CD14-positive monocyte (primary cell): ENCODE measurements at regions not wholly inside any gene's neighbourhood (a gene's known extent, or its start where the extent isn't known, plus 50 kb on each side); places are given as distances from the start of the nearest gene placed in this dataset.

ENCODE experiments used
- DNase-seq, 3 donors: peaks; one replicate each; pipeline ENCODE4 v3.0.0-alpha.2; 2011 to 2022
- H2AFZ ChIP-seq: 2 replicates; pipeline ENCODE4 v1.6.0; 2012; ENCODE audit warnings: mild to moderate bottlenecking, low read depth, low read length, inconsistent platforms; ENCODE audit not compliant: insufficient read depth, poor library complexity, severe bottlenecking
- H3K27ac ChIP-seq, 2 donors: 1 replicate in 1 of 2; 2 replicates in 1 of 2; pipeline ENCODE4 v1.5.1; 2012 to 2013; ENCODE audit warnings: low read length in 2 of 2, control low read depth in 1 of 2, inconsistent platforms in 1 of 2, low read depth in 1 of 2, mild to moderate bottlenecking in 1 of 2
- H3K27me3 ChIP-seq, 2 donors: one replicate each; pipeline versions ENCODE4 v1.6.0 to v1.6.1; 2011 to 2013; ENCODE audit warnings: low read length in 2 of 2; ENCODE audit not compliant: control insufficient read depth in 2 of 2, insufficient read depth in 2 of 2
- H3K36me3 ChIP-seq, 2 donors: replicated peaks in 1 of 2; 1 replicate in 1 of 2; 2 replicates in 1 of 2; pipeline versions ENCODE4 v1.5.1 to v1.6.1; 2012 to 2013; ENCODE audit warnings: low read length in 2 of 2, control low read depth in 1 of 2, inconsistent platforms in 1 of 2, mild to moderate bottlenecking in 1 of 2; ENCODE audit not compliant: insufficient read depth in 2 of 2, control insufficient read depth in 1 of 2
- H3K4me1 ChIP-seq, 2 donors: 1 replicate in 1 of 2; 2 replicates in 1 of 2; pipeline versions ENCODE4 v1.5.1 to v1.6.1; 2012 to 2013; ENCODE audit warnings: low read length in 2 of 2, control low read depth in 1 of 2, inconsistent platforms in 1 of 2, mild to moderate bottlenecking in 1 of 2, moderate library complexity in 1 of 2; ENCODE audit not compliant: insufficient read depth in 2 of 2, control insufficient read depth in 1 of 2
- H3K4me2 ChIP-seq: replicated peaks from 2 replicates; pipeline ENCODE3; 2012; ENCODE audit warnings: low read length, moderate library complexity, mild to moderate bottlenecking; ENCODE audit not compliant: poor library complexity, severe bottlenecking; ENCODE audit errors: extremely low read depth
- H3K4me3 ChIP-seq, 3 experiments: fragments of 200-600 bp in 1 of 3; sonication (generic) in 1 of 3; replicated peaks in 1 of 3; 1 replicate in 2 of 3; 2 replicates in 1 of 3; pipeline ENCODE4 v1.5.1; 2011 to 2013; ENCODE audit warnings: low read length in 3 of 3, mild to moderate bottlenecking in 3 of 3, control low read depth in 2 of 3, low read depth in 2 of 3, inconsistent platforms in 1 of 3, moderate library complexity in 1 of 3
- H3K79me2 ChIP-seq: 2 replicates; pipeline ENCODE4 v1.6.0; 2012; ENCODE audit warnings: mild to moderate bottlenecking, control low read depth, inconsistent platforms, low read length, moderate library complexity; ENCODE audit not compliant: insufficient read depth
- H3K9ac ChIP-seq: 2 replicates; pipeline ENCODE4 v1.6.0; 2017; ENCODE audit warnings: low read length, mild to moderate bottlenecking; ENCODE audit not compliant: insufficient read depth, poor library complexity, severe bottlenecking
- H3K9me3 ChIP-seq, 2 donors: replicated peaks in 1 of 2; 1 replicate in 1 of 2; 2 replicates in 1 of 2; pipeline versions ENCODE4 v1.5.1 to v1.6.1; 2012 to 2013; ENCODE audit warnings: low read length in 2 of 2, control low read depth in 1 of 2; ENCODE audit not compliant: control insufficient read depth in 1 of 2, insufficient read depth in 1 of 2
- H4K20me1 ChIP-seq: 2 replicates; pipeline ENCODE4 v1.6.0; 2012; ENCODE audit warnings: mild to moderate bottlenecking, low read length, control low read depth, moderate library complexity; ENCODE audit not compliant: insufficient read depth
- H3K27ac Mint-ChIP-seq, 7 donors: one replicate each; pipeline ENCODE4 v1.8.0; 2020; ENCODE audit warnings: mild to moderate bottlenecking in 7 of 7, mixed read lengths in 7 of 7, moderate library complexity in 6 of 7, inconsistent platforms in 2 of 7
- H3K27me3 Mint-ChIP-seq, 3 donors: one replicate each; pipeline ENCODE4 v1.8.0; 2021 to 2022; ENCODE audit warnings: low read depth in 3 of 3, mild to moderate bottlenecking in 3 of 3, mixed read lengths in 3 of 3, moderate library complexity in 3 of 3, inconsistent platforms in 1 of 3
- H3K36me3 Mint-ChIP-seq, 2 donors: one replicate each; pipeline ENCODE4 v1.8.0; 2020; ENCODE audit warnings: mixed read lengths in 2 of 2, inconsistent platforms in 1 of 2, mild to moderate bottlenecking in 1 of 2
- H3K4me1 Mint-ChIP-seq: one replicate; pipeline ENCODE4 v1.8.0; 2020; ENCODE audit warnings: mild to moderate bottlenecking, mixed read lengths
- H3K4me3 Mint-ChIP-seq, 2 donors: one replicate each; pipeline ENCODE4 v1.8.0; 2020; ENCODE audit warnings: mild to moderate bottlenecking in 2 of 2, mixed read lengths in 2 of 2, moderate library complexity in 1 of 2
- H3K9me3 Mint-ChIP-seq, 7 donors: one replicate each; pipeline ENCODE4 v1.8.0; 2020 to 2022; ENCODE audit warnings: mixed read lengths in 7 of 7, mild to moderate bottlenecking in 6 of 7, moderate library complexity in 6 of 7, inconsistent platforms in 2 of 7
- WGBS: methylation state at CpG from one replicate; pipeline ENCODE4 v1.1.5; 2013; ENCODE audit warnings: missing lambda C conversion rate; ENCODE audit not compliant: insufficient coverage; 5-methylcytosine and 5-hydroxymethylcytosine counted together
- intact Hi-C, 2 donors: fragments of 100-400 bp; cut with micrococcal nuclease; formaldehyde crosslinking; loops; one replicate each; pipeline versions ENCODE4 v1.15.0 to v1.15.1; 2023
- TF ChIP-seq, protein P1 (sequence below): fragments of 200-600 bp; IDR thresholded peaks from one replicate; pipeline ENCODE4 v1.8.0; 2022; ENCODE audit warnings: antibody characterized with exemption, mild to moderate bottlenecking

- Mint-ChIP-seq H3K4me1 (no peaks in the 10 kb centered on the region), H3K27me3 (no peaks in the 10 kb centered on the region), H3K36me3 (no peaks in the 10 kb centered on the region), H3K9me3 (peaks cover 0 to 6% (median 0%) of the 10 kb centered on the region in 7 donors), H3K4me3 (no peak overlapping the region), H3K27ac (no peak overlapping the region)
- H3K4me1 ChIP-seq = no peaks in the 10 kb centered on the region
- H3K27me3 ChIP-seq = no peaks in the 10 kb centered on the region
- no peaks in the 10 kb centered on the region for H3K9me3 ChIP-seq
- intact Hi-C loops = no loop called here
- H3K4me2 ChIP-seq = no peak overlapping the region
- DNase-seq = no peak
- H3K27ac ChIP-seq = no peak overlapping the region
- no peaks in the 10 kb centered on the region for H3K79me2 ChIP-seq
- H3K9ac ChIP-seq = no peak overlapping the region
- no peak overlapping the region for H2AFZ ChIP-seq
- no peak overlapping the region for H3K4me3 ChIP-seq
- WGBS = no CpG with 5 or more reads among the region's 5 CpGs
- H3K36me3 ChIP-seq = no peaks in the 10 kb centered on the region
- TF ChIP-seq, protein P1, sequence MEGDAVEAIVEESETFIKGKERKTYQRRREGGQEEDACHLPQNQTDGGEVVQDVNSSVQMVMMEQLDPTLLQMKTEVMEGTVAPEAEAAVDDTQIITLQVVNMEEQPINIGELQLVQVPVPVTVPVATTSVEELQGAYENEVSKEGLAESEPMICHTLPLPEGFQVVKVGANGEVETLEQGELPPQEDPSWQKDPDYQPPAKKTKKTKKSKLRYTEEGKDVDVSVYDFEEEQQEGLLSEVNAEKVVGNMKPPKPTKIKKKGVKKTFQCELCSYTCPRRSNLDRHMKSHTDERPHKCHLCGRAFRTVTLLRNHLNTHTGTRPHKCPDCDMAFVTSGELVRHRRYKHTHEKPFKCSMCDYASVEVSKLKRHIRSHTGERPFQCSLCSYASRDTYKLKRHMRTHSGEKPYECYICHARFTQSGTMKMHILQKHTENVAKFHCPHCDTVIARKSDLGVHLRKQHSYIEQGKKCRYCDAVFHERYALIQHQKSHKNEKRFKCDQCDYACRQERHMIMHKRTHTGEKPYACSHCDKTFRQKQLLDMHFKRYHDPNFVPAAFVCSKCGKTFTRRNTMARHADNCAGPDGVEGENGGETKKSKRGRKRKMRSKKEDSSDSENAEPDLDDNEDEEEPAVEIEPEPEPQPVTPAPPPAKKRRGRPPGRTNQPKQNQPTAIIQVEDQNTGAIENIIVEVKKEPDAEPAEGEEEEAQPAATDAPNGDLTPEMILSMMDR = no peak
- no peaks in the 10 kb centered on the region for H4K20me1 ChIP-seq
Measured at GRCh38 chr2:220764171-220764570, 807.9 kb downstream of the EPHA4 start.

DNA sequence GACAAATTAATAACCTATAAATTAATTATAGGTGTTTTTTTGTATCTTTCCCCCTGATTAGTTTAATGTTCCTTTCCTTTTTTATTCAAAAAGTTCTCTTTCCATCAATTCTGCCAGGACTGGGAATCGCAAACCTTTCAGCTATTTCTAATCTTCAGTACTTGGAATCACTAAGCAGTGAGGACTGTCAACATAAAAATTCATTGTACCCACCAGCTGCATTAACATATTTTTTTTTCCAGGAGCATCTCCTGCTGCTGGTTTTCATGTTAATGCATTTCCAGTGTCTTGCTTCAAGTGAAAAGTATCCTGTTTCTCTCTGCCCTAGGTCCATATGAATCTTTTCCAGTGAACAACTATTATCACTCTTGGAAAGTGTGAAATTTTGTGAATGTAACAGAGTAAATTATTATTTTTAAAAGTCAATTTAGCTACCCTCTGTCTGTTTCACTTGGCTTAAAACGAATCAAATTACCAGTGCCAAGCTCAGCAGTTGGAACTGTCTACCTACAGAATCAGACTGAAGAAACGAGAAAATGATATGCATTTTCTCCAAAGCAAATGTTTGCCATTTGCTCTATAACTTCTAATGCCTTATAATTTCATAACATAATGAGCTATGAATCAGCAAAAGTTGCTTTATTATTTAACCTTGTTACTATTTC, 804.4 kb downstream of the EPHA4 start:
- peaks cover 0 to 2% (median 0%) of the 10 kb centered on the region in 7 donors for H3K9me3 Mint-ChIP-seq
- no peaks in the 10 kb centered on the region for H4K20me1 ChIP-seq
- no peaks in the 10 kb centered on the region for H3K4me1 Mint-ChIP-seq
- H3K79me2 ChIP-seq = no peaks in the 10 kb centered on the region
- no peaks in the 10 kb centered on the region for H3K27me3 Mint-ChIP-seq
- no peak overlapping the region for H3K4me3 Mint-ChIP-seq
- 83% methylated on average over 1 of the region's 3 CpGs for whole genome bisulfite sequencing
- TF ChIP-seq, protein P1 = no peak
- H3K9ac ChIP-seq = no peak overlapping the region
- H3K36me3 Mint-ChIP-seq = no peaks in the 10 kb centered on the region
- no peak for DNase-seq
- H3K4me1 ChIP-seq = no peaks in the 10 kb centered on the region
- H3K9me3 ChIP-seq = no peaks in the 10 kb centered on the region
- H2AFZ ChIP-seq = no peak overlapping the region
- no peak overlapping the region for H3K4me2 ChIP-seq
- H3K36me3 ChIP-seq = no peaks in the 10 kb centered on the region
- intact Hi-C loops = no loop called here
- H3K27me3 ChIP-seq = no peaks in the 10 kb centered on the region
- no peak overlapping the region for H3K4me3 ChIP-seq
- no peak overlapping the region for H3K27ac Mint-ChIP-seq
- no peak overlapping the region for H3K27ac ChIP-seq
